ENCODE measurements at regions not wholly inside any gene's neighbourhood (a gene's known extent, or its start where the extent isn't known, plus 50 kb on each side); places are given as distances from the start of the nearest gene placed in this dataset.
A peak's percentile ranks its signal among the peaks of the same experiment; 100 is the strongest.
"Not testable (repeated sequence)": the region's sequence is repeated elsewhere in the genome, so short reads cannot be mapped to it uniquely, and the experiment has no call there.

DNA sequence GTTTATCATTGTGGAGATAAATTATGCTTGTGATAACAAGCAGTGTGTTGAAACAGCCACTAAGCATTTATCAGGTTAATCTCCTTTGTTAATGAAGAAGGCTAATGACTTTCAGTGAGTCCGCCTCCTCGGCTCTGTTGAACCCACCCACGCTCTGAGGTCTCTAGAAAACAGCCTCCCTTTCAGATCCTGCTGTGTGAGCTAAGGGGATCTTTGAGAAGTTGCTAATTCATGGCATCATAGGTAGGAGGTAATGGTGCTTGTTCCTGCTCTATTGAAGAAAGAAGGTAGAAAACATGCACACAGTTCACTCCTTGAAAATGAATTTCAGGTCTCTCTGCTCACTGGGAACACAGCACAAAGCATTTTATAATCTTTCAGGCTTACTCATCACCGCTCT lies 483.9 kb downstream of the AACS start:
- no peaks in the 10 kb centered on the region for H3K9me3 Mint-ChIP-seq (ENCODE audit: low read depth)

DNA sequence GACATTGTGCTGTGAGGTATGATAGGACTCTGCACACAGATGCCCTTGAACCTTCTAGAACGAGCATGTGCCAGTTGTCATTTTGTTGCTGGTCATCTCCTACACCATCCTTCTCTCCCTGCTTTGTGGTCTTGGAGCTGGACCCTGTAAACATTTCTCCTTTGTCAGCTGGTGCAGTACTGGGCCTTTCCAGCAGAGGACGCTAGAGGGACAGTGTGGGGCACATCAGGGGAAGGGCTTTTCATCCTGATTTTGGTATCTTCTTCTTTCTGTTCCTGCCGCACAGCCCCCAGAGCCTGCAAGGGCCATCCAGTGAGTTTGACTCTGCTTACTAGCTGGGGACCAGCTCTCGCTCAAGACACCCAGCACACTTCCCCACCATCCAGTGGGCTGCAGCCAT lies 484.6 kb downstream of the AACS start:
- TF ChIP-seq, protein P1, sequence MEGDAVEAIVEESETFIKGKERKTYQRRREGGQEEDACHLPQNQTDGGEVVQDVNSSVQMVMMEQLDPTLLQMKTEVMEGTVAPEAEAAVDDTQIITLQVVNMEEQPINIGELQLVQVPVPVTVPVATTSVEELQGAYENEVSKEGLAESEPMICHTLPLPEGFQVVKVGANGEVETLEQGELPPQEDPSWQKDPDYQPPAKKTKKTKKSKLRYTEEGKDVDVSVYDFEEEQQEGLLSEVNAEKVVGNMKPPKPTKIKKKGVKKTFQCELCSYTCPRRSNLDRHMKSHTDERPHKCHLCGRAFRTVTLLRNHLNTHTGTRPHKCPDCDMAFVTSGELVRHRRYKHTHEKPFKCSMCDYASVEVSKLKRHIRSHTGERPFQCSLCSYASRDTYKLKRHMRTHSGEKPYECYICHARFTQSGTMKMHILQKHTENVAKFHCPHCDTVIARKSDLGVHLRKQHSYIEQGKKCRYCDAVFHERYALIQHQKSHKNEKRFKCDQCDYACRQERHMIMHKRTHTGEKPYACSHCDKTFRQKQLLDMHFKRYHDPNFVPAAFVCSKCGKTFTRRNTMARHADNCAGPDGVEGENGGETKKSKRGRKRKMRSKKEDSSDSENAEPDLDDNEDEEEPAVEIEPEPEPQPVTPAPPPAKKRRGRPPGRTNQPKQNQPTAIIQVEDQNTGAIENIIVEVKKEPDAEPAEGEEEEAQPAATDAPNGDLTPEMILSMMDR (IDR thresholded peaks at IDR 0.05; ENCODE audit: unreplicated experiment) = peak; percentile 43
- Mint-ChIP-seq H3K36me3 (ENCODE audit: insufficient read depth) (no peaks in the 10 kb centered on the region), H3K4me3 (ENCODE audit: low read depth) (no peak overlapping the region), H3K9me3 (ENCODE audit: low read depth) (no peaks in the 10 kb centered on the region), H3K27me3 (no peaks in the 10 kb centered on the region), H3K4me1 (ENCODE audit: low read depth) (no peaks in the 10 kb centered on the region), H3K27ac (no peak overlapping the region)
- no peak for DNase-seq (ENCODE audit: low spot score, unreplicated experiment)

More for the DNA sequence above, 483.9 kb downstream of the AACS start:
- Mint-ChIP-seq H3K4me1 (ENCODE audit: low read depth) (no peaks in the 10 kb centered on the region), H3K36me3 (ENCODE audit: insufficient read depth) (no peaks in the 10 kb centered on the region), H3K27ac (no peak overlapping the region), H3K4me3 (ENCODE audit: low read depth) (no peak overlapping the region), H3K27me3 (no peaks in the 10 kb centered on the region)
- no peak for DNase-seq (ENCODE audit: low spot score, unreplicated experiment)
- TF ChIP-seq, protein P1 (IDR thresholded peaks at IDR 0.05; ENCODE audit: unreplicated experiment) = no peak

DNA sequence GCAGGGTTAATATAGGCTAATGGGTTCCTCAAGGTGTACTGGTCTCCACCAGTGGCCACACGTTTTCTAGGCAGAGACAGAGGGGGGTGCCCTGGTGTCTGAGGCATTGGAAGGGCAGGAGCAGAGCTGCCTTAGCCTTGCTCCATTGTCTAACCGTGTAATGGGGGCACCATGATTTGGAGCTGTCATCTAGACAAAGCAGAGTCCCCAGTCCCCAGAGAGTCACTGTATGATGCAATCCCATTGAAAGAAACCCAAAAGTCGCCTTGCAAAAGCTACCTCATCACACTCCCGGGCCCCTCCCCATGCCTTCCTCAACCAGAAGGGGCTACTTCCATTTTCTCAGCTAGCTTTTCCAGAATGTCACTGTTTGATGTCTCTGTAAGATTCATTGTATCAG lies 487.1 kb downstream of the AACS start:
- TF ChIP-seq, protein P1 (IDR thresholded peaks at IDR 0.05; ENCODE audit: unreplicated experiment) = no peak
- no peak for DNase-seq (ENCODE audit: low spot score, unreplicated experiment)
- no peaks in the 10 kb centered on the region for H3K27me3 Mint-ChIP-seq
- no peaks in the 10 kb centered on the region for H3K4me1 Mint-ChIP-seq (ENCODE audit: low read depth)
- no peaks in the 10 kb centered on the region for H3K36me3 Mint-ChIP-seq (ENCODE audit: insufficient read depth)
- H3K27ac Mint-ChIP-seq = no peak overlapping the region
- no peak overlapping the region for H3K4me3 Mint-ChIP-seq (ENCODE audit: low read depth)
- no peaks in the 10 kb centered on the region for H3K9me3 Mint-ChIP-seq (ENCODE audit: low read depth)

DNA sequence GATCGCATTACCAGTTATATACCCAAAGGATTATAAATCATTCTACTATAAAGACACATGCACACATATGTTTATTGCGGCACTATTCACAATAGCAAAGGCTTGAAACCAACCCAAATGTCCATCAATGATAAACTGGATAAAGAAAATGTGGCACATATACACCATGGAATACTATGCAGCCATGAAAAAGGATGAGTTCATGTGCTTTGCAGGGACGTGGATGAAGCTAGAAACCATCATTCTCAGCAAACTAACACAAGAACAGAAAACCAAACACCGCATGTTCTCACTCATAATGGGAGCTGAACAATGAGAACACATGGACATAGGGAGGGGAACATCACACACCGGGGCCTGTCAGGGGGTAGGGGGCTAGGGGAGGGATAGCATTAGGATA lies 495.8 kb downstream of the AACS start:
- not testable (repeated sequence) for H3K4me3 Mint-ChIP-seq (ENCODE audit: low read depth); DNase-seq (ENCODE audit: low spot score, unreplicated experiment); H3K36me3 Mint-ChIP-seq (ENCODE audit: insufficient read depth); H3K4me1 Mint-ChIP-seq (ENCODE audit: low read depth); H3K27ac Mint-ChIP-seq; H3K27me3 Mint-ChIP-seq; H3K9me3 Mint-ChIP-seq (ENCODE audit: low read depth)

DNA sequence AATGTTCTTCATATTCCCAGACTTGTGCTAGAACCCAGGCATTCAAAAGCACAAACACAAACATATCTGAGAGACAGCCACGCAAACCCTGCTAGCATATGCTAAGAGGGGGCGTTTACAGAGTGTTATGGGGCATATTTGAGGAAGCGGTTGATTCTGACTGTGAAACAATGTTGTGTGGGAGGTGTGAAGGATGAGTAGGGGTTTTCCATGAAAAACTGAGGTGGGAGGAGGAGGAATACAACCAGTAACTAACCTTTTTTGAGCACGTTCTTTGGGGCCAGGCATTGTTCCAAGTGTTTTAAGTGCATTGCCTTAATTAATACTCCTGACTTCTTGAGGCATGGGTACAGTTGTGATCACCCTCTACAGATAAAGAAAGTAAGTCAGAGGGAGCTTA lies 499.5 kb downstream of the AACS start:
- TF ChIP-seq, protein P1 (IDR thresholded peaks at IDR 0.05; ENCODE audit: unreplicated experiment) = no peak
- H3K4me3 Mint-ChIP-seq (ENCODE audit: low read depth) = no peak overlapping the region
- no peaks in the 10 kb centered on the region for H3K9me3 Mint-ChIP-seq (ENCODE audit: low read depth)
- peaks cover 16% of the 10 kb centered on the region for H3K27me3 Mint-ChIP-seq
- H3K36me3 Mint-ChIP-seq (ENCODE audit: insufficient read depth) = no peaks in the 10 kb centered on the region
- H3K27ac Mint-ChIP-seq = no peak overlapping the region
- DNase-seq (ENCODE audit: low spot score, unreplicated experiment) = no peak
- no peaks in the 10 kb centered on the region for H3K4me1 Mint-ChIP-seq (ENCODE audit: low read depth)

DNA sequence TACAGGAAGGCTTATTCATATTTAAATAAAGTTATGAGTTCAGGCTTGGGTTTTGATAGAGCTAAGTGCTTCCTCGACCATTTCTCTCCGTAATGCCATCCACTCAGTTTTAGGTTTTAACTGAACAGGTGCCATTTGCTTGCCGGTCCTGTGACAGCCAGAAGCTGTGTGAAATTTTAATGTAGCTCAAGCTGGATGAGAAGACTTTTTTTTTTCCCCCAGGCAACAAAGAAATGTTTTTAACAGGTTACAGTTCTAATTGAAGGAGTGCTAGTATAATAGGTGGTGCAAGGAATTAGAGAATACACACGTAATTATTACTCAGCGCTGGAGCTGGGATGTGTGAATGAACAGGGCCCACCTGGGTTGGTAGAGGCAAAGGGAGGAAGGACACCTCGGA lies 502.3 kb downstream of the AACS start:
- no peaks in the 10 kb centered on the region for H3K9me3 Mint-ChIP-seq (ENCODE audit: low read depth)
- no peaks in the 10 kb centered on the region for H3K36me3 Mint-ChIP-seq (ENCODE audit: insufficient read depth)

More for the DNA sequence above, 502.3 kb downstream of the AACS start:
- Mint-ChIP-seq H3K27ac (no peak overlapping the region), H3K27me3 (peaks cover 16% of the 10 kb centered on the region), H3K4me3 (ENCODE audit: low read depth) (no peak overlapping the region), H3K4me1 (ENCODE audit: low read depth) (no peaks in the 10 kb centered on the region)
- TF ChIP-seq, protein P1 (IDR thresholded peaks at IDR 0.05; ENCODE audit: unreplicated experiment) = no peak
- DNase-seq (ENCODE audit: low spot score, unreplicated experiment) = no peak

All from progenitor cell of endocrine pancreas (in vitro differentiated cells).